Panc1 (cell line): ENCODE measurements at regions not wholly inside any gene's neighbourhood (a gene's known extent, or its start where the extent isn't known, plus 50 kb on each side); places are given as distances from the start of the nearest gene placed in this dataset.

Source experiments
- ATAC-seq: fragments of 200-7000 bp; cut with Tn5 transposase; 2 replicates; pipeline ENCODE4 v1.9.1; 2020; ENCODE audit warnings: mild to moderate bottlenecking, moderate library complexity
- BruUV-seq: library from RNA; stranded (reverse); fragments of 400-500 nt; replicated peaks from 2 replicates; lab custom pipeline; 2021; lab: Mats Ljungman, UMichigan
- CTCF ChIA-PET: fragments of 300-600 bp; sonication (Branson Sonifier 250); formaldehyde crosslinking; loops from one replicate; lab custom pipeline; 2022; ENCODE audit warnings: antibody characterized with exemption; lab: Charles Lee
- POLR2A ChIA-PET: fragments of 300-600 bp; sonication (Branson Sonifier 250); formaldehyde crosslinking; loops from one replicate; lab custom pipeline; 2022; ENCODE audit warnings: antibody characterized with exemption; lab: Charles Lee
- DNase-seq: peaks from one replicate; pipeline ENCODE4 v3.0.0-alpha.2; 2010; ENCODE audit warnings: low read depth, low spot score
- H3K27ac ChIP-seq: 2 replicates; pipeline ENCODE4 v1.5.1; 2011; ENCODE audit warnings: mild to moderate bottlenecking, low read length, inconsistent platforms
- H3K27me3 ChIP-seq: fragments of 200-500 bp; sonication (Bioruptor generic); 2 replicates; pipeline ENCODE4 v1.6.0; 2014; ENCODE audit warnings: low read length, inconsistent platforms; ENCODE audit not compliant: control insufficient read depth, insufficient read depth
- H3K36me3 ChIP-seq: fragments of 200-500 bp; sonication (Bioruptor generic); 2 replicates; pipeline ENCODE4 v1.5.1; 2014; ENCODE audit warnings: inconsistent platforms, mild to moderate bottlenecking, low read length, moderate library complexity; ENCODE audit not compliant: control insufficient read depth, insufficient read depth
- H3K4me1 ChIP-seq: 2 replicates; pipeline ENCODE4 v1.5.1; 2011; ENCODE audit warnings: inconsistent platforms, mild to moderate bottlenecking, low read length, moderate library complexity; ENCODE audit not compliant: control insufficient read depth, insufficient read depth
- H3K4me3 ChIP-seq, 2 experiments: 2 replicates each; pipeline ENCODE4 v1.5.1; 2011 to 2012; ENCODE audit warnings: low read depth in 2 of 2, low read length in 2 of 2, mild to moderate bottlenecking in 2 of 2, inconsistent platforms in 1 of 2, moderate library complexity in 1 of 2
- H3K9me3 ChIP-seq: fragments of 200-500 bp; sonication (Bioruptor generic); 2 replicates; pipeline ENCODE4 v1.5.1; 2014; ENCODE audit warnings: low read depth, mild to moderate bottlenecking, inconsistent platforms, low read length, moderate library complexity; ENCODE audit not compliant: control insufficient read depth, insufficient read depth
- POLR2AphosphoS5 ChIP-seq: IDR thresholded peaks from 2 replicates; pipeline ENCODE4 v1.6.1; 2012; ENCODE audit warnings: mild to moderate bottlenecking, low read depth, low read length, moderate library complexity
- REST ChIP-seq, 2 experiments: IDR thresholded peaks; 2 replicates each; pipeline ENCODE4 v1.6.1; 2011 to 2012; ENCODE audit warnings: low read depth in 2 of 2, control low read depth in 1 of 2, low read length in 1 of 2, mild to moderate bottlenecking in 1 of 2, moderate library complexity in 1 of 2; ENCODE audit not compliant: insufficient read depth in 1 of 2
- SIN3A ChIP-seq: IDR thresholded peaks from 2 replicates; pipeline ENCODE4 v1.6.1; 2012; ENCODE audit warnings: low read depth, mild to moderate bottlenecking, low read length, moderate library complexity, borderline replicate concordance; ENCODE audit not compliant: insufficient read depth
- TCF7L2 ChIP-seq: IDR thresholded peaks from 2 replicates; pipeline ENCODE4 v1.6.1; 2011; ENCODE audit warnings: mild to moderate bottlenecking, low read depth, low read length, inconsistent platforms
- in situ Hi-C: cut with HindIII; loops from 2 replicates; pipeline ENCODE4 v1.10.0; 2016; ENCODE audit warnings: low sequenced_read_pairs, low pct_unique_long_range_greater_than_20kb
- intact Hi-C: fragments of 100-400 bp; cut with micrococcal nuclease; formaldehyde crosslinking; loops from one replicate; pipeline ENCODE4 v1.10.0; 2022; ENCODE audit not compliant: unreplicated experiment
- TF ChIP-seq, protein P1 (sequence below): fragments of 450-650 bp; IDR thresholded peaks from 2 replicates; pipeline ENCODE4 v1.5.1; 2017; ENCODE audit warnings: mild to moderate bottlenecking

DNA sequence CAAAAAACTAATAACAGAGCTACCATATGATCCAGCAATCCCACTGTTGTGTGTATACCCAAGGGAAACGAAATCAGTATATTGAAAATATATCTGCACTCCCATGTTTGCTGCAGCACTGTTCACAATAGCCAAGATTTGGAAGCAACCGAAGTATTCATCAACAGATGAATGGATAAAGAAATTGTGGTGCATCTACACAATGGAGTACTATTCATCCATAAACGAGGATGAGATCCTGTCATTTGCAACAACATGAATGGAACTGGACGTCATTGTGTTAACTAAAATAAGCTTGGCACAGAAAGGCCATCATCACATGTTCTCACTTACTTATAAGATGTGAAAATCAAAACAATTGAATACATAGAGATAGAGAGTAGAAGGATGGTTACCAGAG is 402.1 kb downstream of the KCTD8 start:
- H3K9me3 ChIP-seq, result no peaks in the 10 kb centered on the region
- DNase-seq (no peak), ATAC-seq (no peak)
- no TSS peak for BruUV-seq
- H3K27me3 ChIP-seq, result no peaks in the 10 kb centered on the region
- no peak overlapping the region for H3K4me3 ChIP-seq
- TF ChIP-seq, protein P1, sequence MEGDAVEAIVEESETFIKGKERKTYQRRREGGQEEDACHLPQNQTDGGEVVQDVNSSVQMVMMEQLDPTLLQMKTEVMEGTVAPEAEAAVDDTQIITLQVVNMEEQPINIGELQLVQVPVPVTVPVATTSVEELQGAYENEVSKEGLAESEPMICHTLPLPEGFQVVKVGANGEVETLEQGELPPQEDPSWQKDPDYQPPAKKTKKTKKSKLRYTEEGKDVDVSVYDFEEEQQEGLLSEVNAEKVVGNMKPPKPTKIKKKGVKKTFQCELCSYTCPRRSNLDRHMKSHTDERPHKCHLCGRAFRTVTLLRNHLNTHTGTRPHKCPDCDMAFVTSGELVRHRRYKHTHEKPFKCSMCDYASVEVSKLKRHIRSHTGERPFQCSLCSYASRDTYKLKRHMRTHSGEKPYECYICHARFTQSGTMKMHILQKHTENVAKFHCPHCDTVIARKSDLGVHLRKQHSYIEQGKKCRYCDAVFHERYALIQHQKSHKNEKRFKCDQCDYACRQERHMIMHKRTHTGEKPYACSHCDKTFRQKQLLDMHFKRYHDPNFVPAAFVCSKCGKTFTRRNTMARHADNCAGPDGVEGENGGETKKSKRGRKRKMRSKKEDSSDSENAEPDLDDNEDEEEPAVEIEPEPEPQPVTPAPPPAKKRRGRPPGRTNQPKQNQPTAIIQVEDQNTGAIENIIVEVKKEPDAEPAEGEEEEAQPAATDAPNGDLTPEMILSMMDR, result no peak
- TF ChIP-seq SIN3A (no peak), TCF7L2 (no peak), POLR2AphosphoS5 (no peak), REST (IDR thresholded peaks at IDR 0.05; ENCODE audit: insufficient read depth in 1 of 2, low read depth in 2 of 2, low read length in 1 of 2) (no peak)
- ChIA-PET CTCF (no interaction called here), POLR2A (no interaction called here)
- no peaks in the 10 kb centered on the region for H3K4me1 ChIP-seq
- intact Hi-C loops, result no loop called here
- in situ Hi-C loops, result no loop called here
- H3K36me3 ChIP-seq, result no peaks in the 10 kb centered on the region
- no peak overlapping the region for H3K27ac ChIP-seq

DNA sequence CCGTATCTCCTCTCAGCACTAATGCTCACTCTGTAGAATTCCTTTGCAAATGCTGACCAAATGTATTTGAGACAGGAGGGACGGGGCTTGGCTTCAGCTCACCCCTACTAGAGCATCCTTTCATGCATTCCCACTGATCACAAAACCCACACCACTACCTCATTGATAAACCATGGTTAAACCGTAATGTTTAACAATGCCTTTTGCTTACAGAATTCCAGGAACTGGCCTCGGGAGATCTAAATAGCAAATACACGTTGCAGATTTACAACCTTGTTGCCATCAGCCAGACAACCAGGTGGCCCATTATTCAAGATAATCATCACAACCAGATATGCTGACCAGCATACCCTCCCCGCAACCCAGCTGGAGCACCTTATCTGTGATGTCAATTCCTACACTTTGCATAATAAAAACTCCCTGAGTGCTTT is 391.9 kb downstream of the KCTD8 start:
- in situ Hi-C loops, result no loop called here
- H3K36me3 ChIP-seq, result no peaks in the 10 kb centered on the region
- ChIA-PET CTCF (no interaction called here), POLR2A (no interaction called here)
- TF ChIP-seq TCF7L2 (no peak), SIN3A (no peak)
- TF ChIP-seq, protein P1, result no peak
- H3K4me3 ChIP-seq, result no peak overlapping the region
- DNase-seq (no peak), ATAC-seq (no peak)
- BruUV-seq, result no TSS peak
- intact Hi-C loops, result no loop called here
- H3K27me3 ChIP-seq, result no peaks in the 10 kb centered on the region
- H3K27ac ChIP-seq, result no peak overlapping the region
- no peaks in the 10 kb centered on the region for H3K9me3 ChIP-seq
- H3K4me1 ChIP-seq, result no peaks in the 10 kb centered on the region
